GM18502 (cell line): ENCODE measurements at regions not wholly inside any gene's neighbourhood (a gene's known extent, or its start where the extent isn't known, plus 50 kb on each side); places are given as distances from the start of the nearest gene placed in this dataset.
"Not testable (repeated sequence)": the region's sequence is repeated elsewhere in the genome, so short reads cannot be mapped to it uniquely, and the experiment has no call there.

Source experiments
- ATAC-seq: cut with Tn5 transposase; IDR thresholded peaks from one replicate; pipeline ENCODE4 v1.9.1; 2021; ENCODE audit warnings: mild to moderate bottlenecking; ENCODE audit not compliant: unreplicated experiment, poor library complexity

GRCh38 chr1:38680801-38681510 is 178.6 kb downstream of the RRAGC start:
- ATAC-seq: no peak

GRCh38 chr1:38677756-38678155 is 181.8 kb downstream of the RRAGC start:
- ATAC-seq: no peak

- no peak for ATAC-seq
These were observed 182.3 kb downstream of the RRAGC start for GRCh38 chr1:38677311-38677710.

- no peak for ATAC-seq
These were observed 186.9 kb downstream of the RRAGC start for GRCh38 chr1:38672692-38673091.

- no peak for ATAC-seq
These were observed 188.4 kb downstream of the RRAGC start for GRCh38 chr1:38671221-38671620.

- no peak for ATAC-seq
These were observed 188.9 kb downstream of the RRAGC start for GRCh38 chr1:38670544-38671122.

- no peak for ATAC-seq
These were observed 191.9 kb downstream of the RRAGC start for GRCh38 chr1:38667626-38668025.

- ATAC-seq: no peak
These were observed 197.4 kb downstream of the RRAGC start for GRCh38 chr1:38662126-38662525.

- no peak for ATAC-seq
These were observed 200.7 kb downstream of the RRAGC start for GRCh38 chr1:38658883-38659282.

GRCh38 chr1:38657873-38658272 is 201.7 kb downstream of the RRAGC start:
- no peak for ATAC-seq

- ATAC-seq: no peak
These were observed 202.2 kb downstream of the RRAGC start for GRCh38 chr1:38657207-38657840.

GRCh38 chr1:38656726-38657125 is 202.8 kb downstream of the RRAGC start:
- no peak for ATAC-seq

- ATAC-seq: no peak
These were observed 207.4 kb downstream of the RRAGC start for GRCh38 chr1:38652217-38652616.

GRCh38 chr1:38651669-38652068 is 207.9 kb downstream of the RRAGC start:
- no peak for ATAC-seq

- no peak for ATAC-seq
These were observed 211.2 kb downstream of the RRAGC start for GRCh38 chr1:38648417-38648816.

GRCh38 chr1:38647341-38647740 is 212.2 kb downstream of the RRAGC start:
- ATAC-seq: not testable (repeated sequence)

GRCh38 chr1:38644092-38644491 is 215.5 kb downstream of the RRAGC start:
- no peak for ATAC-seq

GRCh38 chr1:38641661-38642060 is 217.9 kb downstream of the RRAGC start:
- no peak for ATAC-seq

GRCh38 chr1:38640371-38640770 is 219.2 kb downstream of the RRAGC start:
- no peak for ATAC-seq

GRCh38 chr1:38628241-38628640 is 231.3 kb downstream of the RRAGC start:
- ATAC-seq: no peak

GRCh38 chr1:38625939-38626338 is 233.6 kb downstream of the RRAGC start:
- no peak for ATAC-seq
